Cardiac fibroblast (primary cell): ENCODE measurements at regions not wholly inside any gene's neighbourhood (a gene's known extent, or its start where the extent isn't known, plus 50 kb on each side); places are given as distances from the start of the nearest gene placed in this dataset.

ENCODE experiments used
- DNase-seq, 2 donors: peaks; one replicate each; pipeline versions ENCODE4 v3.0.0 to v3.0.0-alpha.2; 2010; ENCODE audit warnings: low read depth in 2 of 2
- H3K4me3 ChIP-seq, 2 donors: replicated peaks in 1 of 2; 1 replicate in 1 of 2; 2 replicates in 1 of 2; pipeline ENCODE4 v1.5.1; 2011; ENCODE audit warnings: low read depth in 2 of 2, low read length in 2 of 2, mild to moderate bottlenecking in 2 of 2, moderate library complexity in 1 of 2
- TF ChIP-seq, protein P1 (sequence below): IDR thresholded peaks from one replicate; pipeline ENCODE4 v1.5.1; 2011; ENCODE audit warnings: low read depth, mild to moderate bottlenecking, low read length, inconsistent platforms

GRCh38 chr6:165025040-165025439, 284.4 kb downstream of the C6orf118 start:
- H3K4me3 ChIP-seq, result no peak overlapping the region
- no peak for DNase-seq
- TF ChIP-seq, protein P1, sequence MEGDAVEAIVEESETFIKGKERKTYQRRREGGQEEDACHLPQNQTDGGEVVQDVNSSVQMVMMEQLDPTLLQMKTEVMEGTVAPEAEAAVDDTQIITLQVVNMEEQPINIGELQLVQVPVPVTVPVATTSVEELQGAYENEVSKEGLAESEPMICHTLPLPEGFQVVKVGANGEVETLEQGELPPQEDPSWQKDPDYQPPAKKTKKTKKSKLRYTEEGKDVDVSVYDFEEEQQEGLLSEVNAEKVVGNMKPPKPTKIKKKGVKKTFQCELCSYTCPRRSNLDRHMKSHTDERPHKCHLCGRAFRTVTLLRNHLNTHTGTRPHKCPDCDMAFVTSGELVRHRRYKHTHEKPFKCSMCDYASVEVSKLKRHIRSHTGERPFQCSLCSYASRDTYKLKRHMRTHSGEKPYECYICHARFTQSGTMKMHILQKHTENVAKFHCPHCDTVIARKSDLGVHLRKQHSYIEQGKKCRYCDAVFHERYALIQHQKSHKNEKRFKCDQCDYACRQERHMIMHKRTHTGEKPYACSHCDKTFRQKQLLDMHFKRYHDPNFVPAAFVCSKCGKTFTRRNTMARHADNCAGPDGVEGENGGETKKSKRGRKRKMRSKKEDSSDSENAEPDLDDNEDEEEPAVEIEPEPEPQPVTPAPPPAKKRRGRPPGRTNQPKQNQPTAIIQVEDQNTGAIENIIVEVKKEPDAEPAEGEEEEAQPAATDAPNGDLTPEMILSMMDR, result no peak

- no peak overlapping the region for H3K4me3 ChIP-seq
- DNase-seq, result no peak
- TF ChIP-seq, protein P1, result no peak
These were observed 289.7 kb downstream of the C6orf118 start for GRCh38 chr6:165019681-165020080.

DNA sequence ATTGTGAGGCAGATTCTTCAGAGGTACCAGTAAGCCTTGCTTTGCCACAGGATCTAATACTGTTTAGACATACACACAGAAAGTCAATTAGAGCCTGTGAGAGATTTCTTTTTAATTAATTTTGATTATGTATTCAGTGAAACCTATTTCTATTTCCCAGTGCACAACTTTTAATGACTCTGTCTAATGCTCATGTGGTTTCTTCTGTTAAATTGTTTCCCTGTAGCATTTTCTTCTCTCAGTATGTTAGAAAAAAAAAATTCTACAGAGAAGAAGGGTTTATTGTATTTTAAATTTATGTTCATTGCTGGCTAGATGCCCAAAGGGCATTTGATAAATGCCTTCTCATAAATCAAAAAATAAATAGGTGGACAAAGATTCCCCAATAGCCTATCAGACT, 293.7 kb downstream of the C6orf118 start:
- no peak for DNase-seq
- TF ChIP-seq, protein P1, result no peak
- H3K4me3 ChIP-seq, result no peak overlapping the region

- TF ChIP-seq, protein P1, result no peak
- no peak overlapping the region for H3K4me3 ChIP-seq
- DNase-seq, result no peak
These were observed 295.7 kb downstream of the C6orf118 start for GRCh38 chr6:165013701-165014100.

- no peak for DNase-seq
- no peak overlapping the region for H3K4me3 ChIP-seq
- TF ChIP-seq, protein P1, result no peak
These were observed 297.2 kb downstream of the C6orf118 start for GRCh38 chr6:165012183-165012582.

- TF ChIP-seq, protein P1, result no peak
- no peak overlapping the region for H3K4me3 ChIP-seq
- peak in 1 of 2 donors; percentile 13 for DNase-seq
These were observed 298.6 kb downstream of the C6orf118 start for GRCh38 chr6:165010556-165011535.
